ENCODE measurements at regions not wholly inside any gene's neighbourhood (a gene's known extent, or its start where the extent isn't known, plus 50 kb on each side); places are given as distances from the start of the nearest gene placed in this dataset.

- H3K36me3 ChIP-seq (ENCODE audit: control insufficient read depth, insufficient read depth, low read length) = no peaks in the 10 kb centered on the region
- H3K4me1 ChIP-seq (ENCODE audit: control insufficient read depth, insufficient read depth, low read length) = no peaks in the 10 kb centered on the region
- H3K27ac ChIP-seq (ENCODE audit: low read depth, low read length) = no peak overlapping the region
- H3K4me3 ChIP-seq (ENCODE audit: low read depth, low read length) = no peak overlapping the region
- peaks cover 16% of the 10 kb centered on the region for H3K9me3 ChIP-seq (ENCODE audit: control insufficient read depth, insufficient read depth, low read depth, low read length)
- no peak overlapping the region for H3K9ac ChIP-seq (ENCODE audit: low read length)
- H3K27me3 ChIP-seq (ENCODE audit: control insufficient read depth, insufficient read depth, low read length) = no peaks in the 10 kb centered on the region
Measured at GRCh38 chr12:73180734-73181133, 908.6 kb downstream of the TRHDE start.

- no peaks in the 10 kb centered on the region for H3K27me3 ChIP-seq (ENCODE audit: control insufficient read depth, insufficient read depth, low read length)
- no peak overlapping the region for H3K27ac ChIP-seq (ENCODE audit: low read depth, low read length)
- no peaks in the 10 kb centered on the region for H3K36me3 ChIP-seq (ENCODE audit: control insufficient read depth, insufficient read depth, low read length)
- H3K4me3 ChIP-seq (ENCODE audit: low read depth, low read length) = no peak overlapping the region
- no peaks in the 10 kb centered on the region for H3K4me1 ChIP-seq (ENCODE audit: control insufficient read depth, insufficient read depth, low read length)
- H3K9me3 ChIP-seq (ENCODE audit: control insufficient read depth, insufficient read depth, low read depth, low read length) = peaks cover 16% of the 10 kb centered on the region
- H3K9ac ChIP-seq (ENCODE audit: low read length) = no peak overlapping the region
Measured at GRCh38 chr12:73181244-73181643, 909.1 kb downstream of the TRHDE start.

- no peak overlapping the region for H3K4me3 ChIP-seq (ENCODE audit: low read depth, low read length)
- no peaks in the 10 kb centered on the region for H3K27me3 ChIP-seq (ENCODE audit: control insufficient read depth, insufficient read depth, low read length)
- H3K36me3 ChIP-seq (ENCODE audit: control insufficient read depth, insufficient read depth, low read length) = no peaks in the 10 kb centered on the region
- H3K9me3 ChIP-seq (ENCODE audit: control insufficient read depth, insufficient read depth, low read depth, low read length) = peaks cover 16% of the 10 kb centered on the region
- H3K4me1 ChIP-seq (ENCODE audit: control insufficient read depth, insufficient read depth, low read length) = no peaks in the 10 kb centered on the region
- H3K27ac ChIP-seq (ENCODE audit: low read depth, low read length) = no peak overlapping the region
- H3K9ac ChIP-seq (ENCODE audit: low read length) = no peak overlapping the region
Measured at GRCh38 chr12:73185403-73185802, 913.2 kb downstream of the TRHDE start.

- H3K27ac ChIP-seq (ENCODE audit: low read depth, low read length) = no peak overlapping the region
- no peak overlapping the region for H3K9ac ChIP-seq (ENCODE audit: low read length)
- no peaks in the 10 kb centered on the region for H3K27me3 ChIP-seq (ENCODE audit: control insufficient read depth, insufficient read depth, low read length)
- no peak overlapping the region for H3K4me3 ChIP-seq (ENCODE audit: low read depth, low read length)
- H3K36me3 ChIP-seq (ENCODE audit: control insufficient read depth, insufficient read depth, low read length) = no peaks in the 10 kb centered on the region
- H3K9me3 ChIP-seq (ENCODE audit: control insufficient read depth, insufficient read depth, low read depth, low read length) = peaks cover 16% of the 10 kb centered on the region
- no peaks in the 10 kb centered on the region for H3K4me1 ChIP-seq (ENCODE audit: control insufficient read depth, insufficient read depth, low read length)
Measured at GRCh38 chr12:73186272-73186671, 914.1 kb downstream of the TRHDE start.

GRCh38 chr12:73187765-73188164 lies 915.6 kb downstream of the TRHDE start:
- Histone ChIP-seq H3K27me3 (ENCODE audit: control insufficient read depth, insufficient read depth, low read length) (no peaks in the 10 kb centered on the region), H3K4me1 (ENCODE audit: control insufficient read depth, insufficient read depth, low read length) (no peaks in the 10 kb centered on the region), H3K9me3 (ENCODE audit: control insufficient read depth, insufficient read depth, low read depth, low read length) (peaks cover 16% of the 10 kb centered on the region), H3K9ac (ENCODE audit: low read length) (no peak overlapping the region), H3K4me3 (ENCODE audit: low read depth, low read length) (no peak overlapping the region), H3K36me3 (ENCODE audit: control insufficient read depth, insufficient read depth, low read length) (no peaks in the 10 kb centered on the region), H3K27ac (ENCODE audit: low read depth, low read length) (no peak overlapping the region)

- Histone ChIP-seq H3K4me1 (ENCODE audit: control insufficient read depth, insufficient read depth, low read length) (no peaks in the 10 kb centered on the region), H3K27me3 (ENCODE audit: control insufficient read depth, insufficient read depth, low read length) (no peaks in the 10 kb centered on the region), H3K36me3 (ENCODE audit: control insufficient read depth, insufficient read depth, low read length) (no peaks in the 10 kb centered on the region), H3K9ac (ENCODE audit: low read length) (no peak overlapping the region), H3K9me3 (ENCODE audit: control insufficient read depth, insufficient read depth, low read depth, low read length) (peaks cover 6% of the 10 kb centered on the region; the same call in 1 of the 2 replicates), H3K27ac (ENCODE audit: low read depth, low read length) (no peak overlapping the region), H3K4me3 (ENCODE audit: low read depth, low read length) (no peak overlapping the region)
Measured at GRCh38 chr12:73210548-73211204, 938.5 kb downstream of the TRHDE start.

- Histone ChIP-seq H3K4me3 (ENCODE audit: low read depth, low read length) (no peak overlapping the region), H3K9ac (ENCODE audit: low read length) (no peak overlapping the region), H3K36me3 (ENCODE audit: control insufficient read depth, insufficient read depth, low read length) (no peaks in the 10 kb centered on the region), H3K27ac (ENCODE audit: low read depth, low read length) (no peak overlapping the region), H3K9me3 (ENCODE audit: control insufficient read depth, insufficient read depth, low read depth, low read length) (no peaks in the 10 kb centered on the region), H3K27me3 (ENCODE audit: control insufficient read depth, insufficient read depth, low read length) (no peaks in the 10 kb centered on the region), H3K4me1 (ENCODE audit: control insufficient read depth, insufficient read depth, low read length) (no peaks in the 10 kb centered on the region)
Measured at GRCh38 chr12:73220951-73221350, 948.8 kb downstream of the TRHDE start.

GRCh38 chr12:73221398-73221797 lies 949.2 kb downstream of the TRHDE start:
- Histone ChIP-seq H3K27ac (ENCODE audit: low read depth, low read length) (no peak overlapping the region), H3K9me3 (ENCODE audit: control insufficient read depth, insufficient read depth, low read depth, low read length) (no peaks in the 10 kb centered on the region), H3K27me3 (ENCODE audit: control insufficient read depth, insufficient read depth, low read length) (no peaks in the 10 kb centered on the region), H3K9ac (ENCODE audit: low read length) (no peak overlapping the region), H3K4me3 (ENCODE audit: low read depth, low read length) (no peak overlapping the region), H3K36me3 (ENCODE audit: control insufficient read depth, insufficient read depth, low read length) (no peaks in the 10 kb centered on the region), H3K4me1 (ENCODE audit: control insufficient read depth, insufficient read depth, low read length) (no peaks in the 10 kb centered on the region)

GRCh38 chr12:73221836-73222235 lies 949.7 kb downstream of the TRHDE start:
- Histone ChIP-seq H3K27me3 (ENCODE audit: control insufficient read depth, insufficient read depth, low read length) (no peaks in the 10 kb centered on the region), H3K36me3 (ENCODE audit: control insufficient read depth, insufficient read depth, low read length) (no peaks in the 10 kb centered on the region), H3K9ac (ENCODE audit: low read length) (no peak overlapping the region), H3K4me3 (ENCODE audit: low read depth, low read length) (no peak overlapping the region), H3K9me3 (ENCODE audit: control insufficient read depth, insufficient read depth, low read depth, low read length) (no peaks in the 10 kb centered on the region), H3K27ac (ENCODE audit: low read depth, low read length) (no peak overlapping the region), H3K4me1 (ENCODE audit: control insufficient read depth, insufficient read depth, low read length) (no peaks in the 10 kb centered on the region)

GRCh38 chr12:73225371-73225937 lies 953.3 kb downstream of the TRHDE start:
- Histone ChIP-seq H3K9ac (ENCODE audit: low read length) (no peak overlapping the region), H3K9me3 (ENCODE audit: control insufficient read depth, insufficient read depth, low read depth, low read length) (no peaks in the 10 kb centered on the region), H3K4me3 (ENCODE audit: low read depth, low read length) (no peak overlapping the region), H3K36me3 (ENCODE audit: control insufficient read depth, insufficient read depth, low read length) (no peaks in the 10 kb centered on the region), H3K27me3 (ENCODE audit: control insufficient read depth, insufficient read depth, low read length) (no peaks in the 10 kb centered on the region), H3K4me1 (ENCODE audit: control insufficient read depth, insufficient read depth, low read length) (no peaks in the 10 kb centered on the region), H3K27ac (ENCODE audit: low read depth, low read length) (no peak overlapping the region)

- no peak overlapping the region for H3K27ac ChIP-seq (ENCODE audit: low read depth, low read length)
- no peak overlapping the region for H3K4me3 ChIP-seq (ENCODE audit: low read depth, low read length)
- H3K9ac ChIP-seq (ENCODE audit: low read length) = no peak overlapping the region
- H3K9me3 ChIP-seq (ENCODE audit: control insufficient read depth, insufficient read depth, low read depth, low read length) = no peaks in the 10 kb centered on the region
- no peaks in the 10 kb centered on the region for H3K27me3 ChIP-seq (ENCODE audit: control insufficient read depth, insufficient read depth, low read length)
- no peaks in the 10 kb centered on the region for H3K36me3 ChIP-seq (ENCODE audit: control insufficient read depth, insufficient read depth, low read length)
- H3K4me1 ChIP-seq (ENCODE audit: control insufficient read depth, insufficient read depth, low read length) = no peaks in the 10 kb centered on the region
Measured at GRCh38 chr12:73225941-73226340, 953.8 kb downstream of the TRHDE start.

Measured in HUES6 (cell line).